Upper lobe of right lung (tissue), 1 donor: ENCODE measurements at regions not wholly inside any gene's neighbourhood (a gene's known extent, or its start where the extent isn't known, plus 50 kb on each side); places are given as distances from the start of the nearest gene placed in this dataset.
A peak's percentile ranks its signal among the peaks of the same experiment; 100 is the strongest.

Experiments
- ATAC-seq: fragments of 200-7000 bp; cut with Tn5 transposase; one replicate; pipeline ENCODE4 v1.9.1; 2020; ENCODE audit warnings: mild to moderate bottlenecking, moderate library complexity
- DNase-seq: peaks from one replicate; pipeline ENCODE4 v3.0.0-alpha.2; 2020
- H3K27ac ChIP-seq: fragments of 200-600 bp; one replicate; pipeline ENCODE4 v1.8.0; 2022
- H3K27me3 ChIP-seq: fragments of 200-600 bp; one replicate; pipeline ENCODE4 v1.8.0; 2022; ENCODE audit warnings: mild to moderate bottlenecking
- H3K36me3 ChIP-seq: fragments of 200-600 bp; one replicate; pipeline ENCODE4 v1.8.0; 2022
- H3K4me1 ChIP-seq: fragments of 200-600 bp; one replicate; pipeline ENCODE4 v1.8.0; 2022
- H3K4me3 ChIP-seq: fragments of 200-600 bp; one replicate; pipeline ENCODE4 v1.8.0; 2022; ENCODE audit warnings: mild to moderate bottlenecking
- H3K9me3 ChIP-seq: fragments of 200-600 bp; one replicate; pipeline ENCODE4 v1.8.0; 2022
- CTCF ChIP-seq: fragments of 200-600 bp; IDR thresholded peaks from one replicate; pipeline ENCODE4 v1.8.0; 2022; ENCODE audit warnings: antibody characterized with exemption
- intact Hi-C: fragments of 100-400 bp; cut with DNase I; formaldehyde crosslinking; loops from one replicate; pipeline ENCODE4 v1.11.0; 2022
- donor health status: DM: no; HTN: yes; CAD: no; lungs with severe emphysema.

GRCh38 chr10:113274176-113274829 is 278.6 kb upstream of the HABP2 start:
- intact Hi-C loops, result no loop called here
- TF ChIP-seq CTCF, result no peak
- peak overlapping the region; percentile 75 for H3K27ac ChIP-seq
- H3K36me3 ChIP-seq, result no peaks in the 10 kb centered on the region
- no peak for ATAC-seq
- H3K27me3 ChIP-seq, result no peaks in the 10 kb centered on the region
- no peak overlapping the region for H3K4me3 ChIP-seq
- no peak for DNase-seq
- H3K9me3 ChIP-seq, result no peaks in the 10 kb centered on the region
- H3K4me1 ChIP-seq, result peaks cover 21% of the 10 kb centered on the region

- intact Hi-C loops, result no loop called here
- ATAC-seq (no peak), DNase-seq (no peak)
- no peaks in the 10 kb centered on the region for H3K27me3 ChIP-seq
- no peak overlapping the region for H3K4me3 ChIP-seq
- TF ChIP-seq CTCF, result no peak
- H3K4me1 ChIP-seq, result peaks cover 15% of the 10 kb centered on the region
- no peaks in the 10 kb centered on the region for H3K9me3 ChIP-seq
- no peak overlapping the region for H3K27ac ChIP-seq
- no peaks in the 10 kb centered on the region for H3K36me3 ChIP-seq
Observed at GRCh38 chr10:113278221-113278620, 274.6 kb upstream of the HABP2 start.

GRCh38 chr10:113278664-113279063 is 274.2 kb upstream of the HABP2 start:
- Histone ChIP-seq H3K9me3 (no peaks in the 10 kb centered on the region), H3K36me3 (no peaks in the 10 kb centered on the region), H3K4me1 (peaks cover 11% of the 10 kb centered on the region), H3K4me3 (no peak overlapping the region), H3K27ac (no peak overlapping the region), H3K27me3 (no peaks in the 10 kb centered on the region)
- ATAC-seq (no peak), DNase-seq (no peak)
- TF ChIP-seq CTCF, result no peak
- intact Hi-C loops, result no loop called here

GRCh38 chr10:113279262-113279661 is 273.6 kb upstream of the HABP2 start:
- Histone ChIP-seq H3K4me1 (peaks cover 5% of the 10 kb centered on the region), H3K27me3 (no peaks in the 10 kb centered on the region), H3K36me3 (no peaks in the 10 kb centered on the region), H3K4me3 (no peak overlapping the region), H3K9me3 (no peaks in the 10 kb centered on the region), H3K27ac (no peak overlapping the region)
- no peak for DNase-seq
- TF ChIP-seq CTCF, result no peak
- no peak for ATAC-seq
- intact Hi-C loops, result no loop called here

DNA sequence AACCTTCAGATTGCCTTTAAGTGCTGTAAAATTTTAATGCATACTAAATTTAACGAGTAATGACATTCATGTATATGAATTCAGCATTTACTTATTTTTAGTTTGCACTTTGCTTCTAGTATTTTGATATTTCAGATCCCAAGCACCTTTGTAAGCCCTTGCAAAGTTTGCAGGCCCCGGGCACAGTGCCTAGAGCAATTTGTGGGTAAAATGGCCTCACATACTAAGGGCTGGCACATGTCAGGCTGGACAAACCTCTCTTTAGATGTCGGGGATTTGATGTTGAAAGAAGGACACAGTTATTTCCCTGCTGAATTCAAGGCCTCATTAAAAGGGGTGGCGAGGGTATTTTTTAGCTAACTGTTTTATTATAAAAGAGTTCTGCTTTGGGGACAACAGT is 270.3 kb upstream of the HABP2 start:
- ATAC-seq (no peak), DNase-seq (no peak)
- no peaks in the 10 kb centered on the region for H3K9me3 ChIP-seq
- no peak for TF ChIP-seq CTCF
- no peak overlapping the region for H3K27ac ChIP-seq
- no peaks in the 10 kb centered on the region for H3K36me3 ChIP-seq
- H3K27me3 ChIP-seq, result no peaks in the 10 kb centered on the region
- intact Hi-C loops, result no loop called here
- peaks cover 4% of the 10 kb centered on the region for H3K4me1 ChIP-seq
- H3K4me3 ChIP-seq, result no peak overlapping the region

DNA sequence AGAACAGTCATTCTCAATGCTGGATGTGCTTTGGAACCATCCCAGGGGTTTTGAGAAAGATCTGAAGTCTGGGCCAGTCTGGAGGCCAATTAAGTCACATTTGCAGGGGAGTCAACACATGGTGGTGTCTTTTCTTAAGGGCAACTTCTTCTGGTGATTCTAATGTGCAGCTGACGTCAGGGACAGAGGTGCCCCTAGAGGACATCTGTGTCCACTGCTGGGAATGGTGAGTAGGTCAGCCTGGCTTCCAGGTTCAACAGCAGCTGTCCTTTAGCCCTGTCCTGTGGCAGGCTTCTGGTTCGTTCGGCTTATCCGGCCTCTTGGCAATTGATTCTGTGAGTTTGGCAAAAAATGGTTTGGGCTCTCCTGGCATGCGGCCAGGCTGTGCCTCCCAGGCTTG is 269.7 kb upstream of the HABP2 start:
- peak; percentile 15 for TF ChIP-seq CTCF
- Histone ChIP-seq H3K27ac (no peak overlapping the region), H3K4me1 (peaks cover 4% of the 10 kb centered on the region), H3K4me3 (no peak overlapping the region), H3K27me3 (no peaks in the 10 kb centered on the region), H3K9me3 (no peaks in the 10 kb centered on the region), H3K36me3 (no peaks in the 10 kb centered on the region)
- intact Hi-C loops, result no loop called here
- ATAC-seq, result peak; percentile 47
- no peak for DNase-seq
